Hepatocyte (in vitro differentiated cells): ENCODE measurements at regions not wholly inside any gene's neighbourhood (a gene's known extent, or its start where the extent isn't known, plus 50 kb on each side); places are given as distances from the start of the nearest gene placed in this dataset.

Source experiments
- EZH2phosphoT487 ChIP-seq: fragments of 200-600 bp; sonication (generic); IDR thresholded peaks from one replicate; pipeline ENCODE4 v1.6.1; 2018; ENCODE audit warnings: antibody characterized with exemption, mild to moderate bottlenecking, low read depth, moderate library complexity; ENCODE audit not compliant: unreplicated experiment, severe bottlenecking
- TF ChIP-seq, protein P1 (sequence below): fragments of 200-600 bp; sonication (generic); IDR thresholded peaks from 2 replicates; pipeline ENCODE4 v1.5.1; 2016; ENCODE audit warnings: antibody characterized with exemption, mild to moderate bottlenecking; ENCODE audit not compliant: poor library complexity

DNA sequence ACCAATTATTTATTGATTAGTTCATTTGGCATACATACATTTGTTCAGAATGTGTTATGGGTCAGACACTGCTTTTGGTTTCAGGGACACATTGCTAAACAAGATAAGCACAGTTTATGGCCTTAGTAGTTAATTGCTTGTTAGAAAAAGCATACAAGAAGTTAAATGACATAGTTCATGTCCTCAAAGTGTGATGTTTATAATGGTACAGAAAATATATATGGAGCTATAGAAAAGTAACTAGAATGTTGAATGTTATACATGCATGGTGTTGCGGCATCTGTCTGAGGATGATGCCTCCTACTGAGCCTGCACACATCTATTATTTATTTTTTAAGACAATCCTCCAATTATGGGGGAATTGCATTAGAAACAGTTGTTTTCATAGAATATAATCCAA is 1476.3 kb upstream of the PCDH7 start:
- TF ChIP-seq, protein P1, sequence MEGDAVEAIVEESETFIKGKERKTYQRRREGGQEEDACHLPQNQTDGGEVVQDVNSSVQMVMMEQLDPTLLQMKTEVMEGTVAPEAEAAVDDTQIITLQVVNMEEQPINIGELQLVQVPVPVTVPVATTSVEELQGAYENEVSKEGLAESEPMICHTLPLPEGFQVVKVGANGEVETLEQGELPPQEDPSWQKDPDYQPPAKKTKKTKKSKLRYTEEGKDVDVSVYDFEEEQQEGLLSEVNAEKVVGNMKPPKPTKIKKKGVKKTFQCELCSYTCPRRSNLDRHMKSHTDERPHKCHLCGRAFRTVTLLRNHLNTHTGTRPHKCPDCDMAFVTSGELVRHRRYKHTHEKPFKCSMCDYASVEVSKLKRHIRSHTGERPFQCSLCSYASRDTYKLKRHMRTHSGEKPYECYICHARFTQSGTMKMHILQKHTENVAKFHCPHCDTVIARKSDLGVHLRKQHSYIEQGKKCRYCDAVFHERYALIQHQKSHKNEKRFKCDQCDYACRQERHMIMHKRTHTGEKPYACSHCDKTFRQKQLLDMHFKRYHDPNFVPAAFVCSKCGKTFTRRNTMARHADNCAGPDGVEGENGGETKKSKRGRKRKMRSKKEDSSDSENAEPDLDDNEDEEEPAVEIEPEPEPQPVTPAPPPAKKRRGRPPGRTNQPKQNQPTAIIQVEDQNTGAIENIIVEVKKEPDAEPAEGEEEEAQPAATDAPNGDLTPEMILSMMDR = no peak
- TF ChIP-seq EZH2phosphoT487 = no peak
